Transverse colon (tissue), 4 donors: ENCODE measurements at regions not wholly inside any gene's neighbourhood (a gene's known extent, or its start where the extent isn't known, plus 50 kb on each side); places are given as distances from the start of the nearest gene placed in this dataset.
A peak's percentile ranks its signal among the peaks of the same experiment; 100 is the strongest.

Experiments
- DNase-seq: peaks from one replicate; pipeline ENCODE4 v3.0.0-alpha.2; 2019
- H3K27ac ChIP-seq, 4 donors: fragments of 200-600 bp; sonication (generic); 2 replicates each; pipeline ENCODE4 v1.5.1; 2016 to 2018; ENCODE audit warnings: inconsistent platforms in 4 of 4
- H3K27me3 ChIP-seq: fragments of 200-600 bp; sonication (generic); 2 replicates; pipeline ENCODE4 v1.5.1; 2017; ENCODE audit warnings: inconsistent platforms
- H3K36me3 ChIP-seq, 4 donors: fragments of 200-600 bp; sonication (generic); 2 replicates each; pipeline ENCODE4 v1.5.1; 2017 to 2019; ENCODE audit warnings: inconsistent platforms in 4 of 4
- H3K4me1 ChIP-seq, 4 donors: fragments of 200-600 bp; sonication (generic); 2 replicates each; pipeline ENCODE4 v1.5.1; 2017 to 2020; ENCODE audit warnings: inconsistent platforms in 4 of 4
- H3K4me3 ChIP-seq, 4 donors: fragments of 200-600 bp; sonication (generic); 1 replicate in 1 of 4; 2 replicates in 3 of 4; pipeline versions ENCODE4 v1.5.1 to v1.6.1; 2017 to 2019; ENCODE audit warnings: inconsistent platforms in 4 of 4
- H3K9me3 ChIP-seq, 2 donors: fragments of 200-600 bp; sonication (generic); 2 replicates each; pipeline ENCODE4 v1.5.1; 2017 to 2019; ENCODE audit warnings: inconsistent platforms in 2 of 2
- EP300 ChIP-seq: sonication (generic); formaldehyde crosslinking; IDR thresholded peaks from one replicate; pipeline ENCODE4 v1.6.1; 2017; ENCODE audit warnings: antibody characterized with exemption, low read depth
- POLR2A ChIP-seq: fragments of 450-650 bp; IDR thresholded peaks from one replicate; pipeline ENCODE4 v1.6.1; 2016; ENCODE audit warnings: antibody characterized with exemption, mild to moderate bottlenecking, moderate library complexity
- POLR2AphosphoS5 ChIP-seq, 3 donors: sonication (generic); formaldehyde crosslinking; IDR thresholded peaks; one replicate each; pipeline ENCODE4 v1.6.1; 2016; ENCODE audit warnings: antibody characterized with exemption in 3 of 3
- WGBS, 2 donors: methylation state at CpG; one replicate each; pipeline ENCODE4 v1.1.5; 2018; ENCODE audit warnings: low coverage in 1 of 2; 5-methylcytosine and 5-hydroxymethylcytosine counted together
- in situ Hi-C, 4 donors: fragments of 200-750 bp; cut with MboI; loops; one replicate each; pipeline versions ENCODE4 v1.15.0 to v1.15.1; 2017; ENCODE audit warnings: low sequenced_read_pairs in 3 of 4, low pct_ligation_motif_present in 1 of 4, low pct_unique_long_range_greater_than_20kb in 1 of 4
- intact Hi-C: fragments of 100-400 bp; cut with DNase I; formaldehyde crosslinking; loops from one replicate; pipeline ENCODE4 v1.15.1; 2023; ENCODE audit warnings: low total_unique reads
- TF ChIP-seq, protein P1 (sequence below), 5 experiments: fragments of 200-600 bp in 3 of 5; fragments of 450-650 bp in 2 of 5; sonication (generic) in 3 of 5; IDR thresholded peaks; 1 replicate in 2 of 5; 2 replicates in 3 of 5; pipeline ENCODE4 v1.5.1; 2016 to 2017; ENCODE audit warnings: antibody characterized with exemption in 5 of 5, inconsistent platforms in 3 of 5, mild to moderate bottlenecking in 2 of 5, moderate library complexity in 1 of 5

DNA sequence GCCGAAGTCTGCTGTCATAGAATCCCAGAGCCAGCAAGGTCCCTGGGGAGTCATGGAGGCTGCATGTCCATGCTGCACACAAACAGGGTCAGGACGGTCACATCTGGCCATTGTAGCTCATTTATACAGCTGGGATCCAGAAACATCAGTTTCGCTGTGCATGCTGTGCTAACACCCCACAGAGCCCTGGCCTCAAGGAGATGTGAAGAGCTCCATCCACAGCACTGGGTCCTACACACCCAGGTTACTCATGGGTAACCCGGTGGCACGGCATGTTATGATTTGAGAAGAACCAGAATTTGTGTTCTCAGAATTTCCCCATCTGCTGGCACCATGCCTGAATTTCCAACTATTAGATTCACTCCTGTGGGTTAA lies 146.3 kb upstream of the ARHGAP20 start:
- peak overlapping the region; percentile 38 to 70 (median 60) for H3K27ac ChIP-seq
- intact Hi-C loops: no loop called here
- H3K4me3 ChIP-seq: no peak overlapping the region
- H3K9me3 ChIP-seq: no peaks in the 10 kb centered on the region
- H3K36me3 ChIP-seq: no peaks in the 10 kb centered on the region
- peak; percentile 30 for DNase-seq
- H3K27me3 ChIP-seq: no peaks in the 10 kb centered on the region
- in situ Hi-C loops: no loop called here
- H3K4me1 ChIP-seq: peaks cover 0 to 42% (median 19%) of the 10 kb centered on the region in 4 donors
- TF ChIP-seq EP300 (no peak), POLR2AphosphoS5 (IDR thresholded peaks at IDR 0.05) (no peak), POLR2A (no peak)
- TF ChIP-seq, protein P1, sequence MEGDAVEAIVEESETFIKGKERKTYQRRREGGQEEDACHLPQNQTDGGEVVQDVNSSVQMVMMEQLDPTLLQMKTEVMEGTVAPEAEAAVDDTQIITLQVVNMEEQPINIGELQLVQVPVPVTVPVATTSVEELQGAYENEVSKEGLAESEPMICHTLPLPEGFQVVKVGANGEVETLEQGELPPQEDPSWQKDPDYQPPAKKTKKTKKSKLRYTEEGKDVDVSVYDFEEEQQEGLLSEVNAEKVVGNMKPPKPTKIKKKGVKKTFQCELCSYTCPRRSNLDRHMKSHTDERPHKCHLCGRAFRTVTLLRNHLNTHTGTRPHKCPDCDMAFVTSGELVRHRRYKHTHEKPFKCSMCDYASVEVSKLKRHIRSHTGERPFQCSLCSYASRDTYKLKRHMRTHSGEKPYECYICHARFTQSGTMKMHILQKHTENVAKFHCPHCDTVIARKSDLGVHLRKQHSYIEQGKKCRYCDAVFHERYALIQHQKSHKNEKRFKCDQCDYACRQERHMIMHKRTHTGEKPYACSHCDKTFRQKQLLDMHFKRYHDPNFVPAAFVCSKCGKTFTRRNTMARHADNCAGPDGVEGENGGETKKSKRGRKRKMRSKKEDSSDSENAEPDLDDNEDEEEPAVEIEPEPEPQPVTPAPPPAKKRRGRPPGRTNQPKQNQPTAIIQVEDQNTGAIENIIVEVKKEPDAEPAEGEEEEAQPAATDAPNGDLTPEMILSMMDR (IDR thresholded peaks at IDR 0.05): no peak
- 46% methylated on average over 5 of the region's 5 CpGs; no CpG with 5 or more reads in 1 of the 2 donors for WGBS, 2 donors

DNA sequence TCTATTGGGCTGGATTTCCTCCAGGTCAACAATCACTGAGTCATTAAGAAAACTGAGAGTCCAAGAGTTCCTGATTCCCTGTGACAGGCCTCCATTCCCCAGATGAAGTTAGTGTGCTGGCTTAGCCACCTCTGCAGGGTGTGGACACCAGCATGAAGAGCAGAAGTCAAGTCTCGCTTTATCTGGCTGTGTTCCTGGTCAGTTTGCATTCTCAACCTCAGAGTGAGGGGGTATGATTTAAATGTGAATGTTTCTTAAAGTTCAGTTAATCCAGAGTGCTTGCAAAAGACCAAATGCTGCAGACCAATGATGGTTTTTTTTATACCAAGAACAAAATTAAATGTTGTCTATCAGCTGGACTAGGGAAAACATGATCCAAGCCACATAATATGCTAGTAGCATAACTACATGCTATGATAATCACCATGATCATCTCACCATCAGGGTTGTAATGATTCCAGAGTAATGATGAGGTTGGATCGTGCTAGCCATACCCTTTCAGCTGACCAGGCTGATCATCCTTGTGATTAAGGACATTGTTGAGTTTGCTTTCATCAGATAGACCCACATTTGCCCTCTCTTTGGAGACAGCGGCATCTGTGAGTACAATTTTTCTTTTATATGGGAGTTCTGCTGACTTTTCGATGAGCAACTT lies 145.8 kb upstream of the ARHGAP20 start:
- no peaks in the 10 kb centered on the region for H3K9me3 ChIP-seq
- 71% methylated on average over 4 of the region's 4 CpGs; no CpG with 5 or more reads in 1 of the 2 donors for WGBS, 2 donors
- no peak overlapping the region for H3K4me3 ChIP-seq
- TF ChIP-seq, protein P1 (IDR thresholded peaks at IDR 0.05): no peak
- TF ChIP-seq POLR2AphosphoS5 (IDR thresholded peaks at IDR 0.05) (peak in 2 of 3 donors; percentile 31 to 56), EP300 (no peak), POLR2A (no peak)
- in situ Hi-C loops (no loop called here), intact Hi-C loops (no loop called here)
- H3K36me3 ChIP-seq: no peaks in the 10 kb centered on the region
- peak; percentile 39 for DNase-seq
- H3K4me1 ChIP-seq: peaks cover 0 to 42% (median 19%) of the 10 kb centered on the region in 4 donors
- H3K27ac ChIP-seq: peak overlapping the region; percentile 38 to 70 (median 60)
- H3K27me3 ChIP-seq: no peaks in the 10 kb centered on the region

- no peaks in the 10 kb centered on the region for H3K9me3 ChIP-seq
- H3K27ac ChIP-seq: peak overlapping the region; percentile 22 to 70 (median 54)
- TF ChIP-seq EP300: no peak
- no peaks in the 10 kb centered on the region for H3K36me3 ChIP-seq
- H3K4me1 ChIP-seq: peaks cover 0 to 42% (median 19%) of the 10 kb centered on the region in 4 donors
- intact Hi-C loops: no loop called here
- in situ Hi-C loops: no loop called here
- H3K27me3 ChIP-seq: no peaks in the 10 kb centered on the region
- 60 to 65% methylated on average over 3 of the region's 3 CpGs for WGBS, 2 donors
- DNase-seq: no peak
- H3K4me3 ChIP-seq: no peak overlapping the region
These were observed 145.0 kb upstream of the ARHGAP20 start for GRCh38 chr11:110856996-110857812.

- WGBS, 2 donors: 86 to 93% methylated on average over 3 of the region's 3 CpGs
- Histone ChIP-seq H3K4me1 (peaks cover 0 to 42% (median 19%) of the 10 kb centered on the region in 4 donors), H3K4me3 (no peak overlapping the region), H3K36me3 (no peaks in the 10 kb centered on the region), H3K27ac (peak overlapping the region in 1 of 4 donors; percentile 5), H3K27me3 (no peaks in the 10 kb centered on the region), H3K9me3 (no peaks in the 10 kb centered on the region)
- no peak for DNase-seq
- intact Hi-C loops: no loop called here
- no peak for TF ChIP-seq POLR2AphosphoS5 (IDR thresholded peaks at IDR 0.05)
- TF ChIP-seq, protein P1 (IDR thresholded peaks at IDR 0.05): no peak
- TF ChIP-seq EP300: no peak
- TF ChIP-seq POLR2A: no peak
- in situ Hi-C loops: no loop called here
These were observed 144.1 kb upstream of the ARHGAP20 start for GRCh38 chr11:110856340-110856739.
